ENCODE measurements at regions not wholly inside any gene's neighbourhood (a gene's known extent, or its start where the extent isn't known, plus 50 kb on each side); places are given as distances from the start of the nearest gene placed in this dataset.

GRCh38 chr5:89777758-89778157, 631.8 kb downstream of the CETN3 start:
- H3K27ac ChIP-seq (ENCODE audit: low read depth, low read length) = no peak overlapping the region
- DNase-seq (ENCODE audit: low read depth) (no peak), FAIRE-seq (no peak)
- peaks cover 2% of the 10 kb centered on the region for H3K36me3 Mint-ChIP-seq (ENCODE audit: low read depth, unreplicated experiment)
- peaks cover 4% of the 10 kb centered on the region for H3K9me3 ChIP-seq (ENCODE audit: insufficient read depth, low read depth, low read length)
- TF ChIP-seq CTCF (IDR thresholded peaks at IDR 0.05; ENCODE audit: insufficient read depth, low read depth, low read length) (no peak), EZH2 (IDR thresholded peaks at IDR 0.05; ENCODE audit: insufficient read depth, low read length) (no peak)
- H3K27me3 Mint-ChIP-seq (ENCODE audit: low read depth, unreplicated experiment) = no peaks in the 10 kb centered on the region
- H3K4me2 ChIP-seq (ENCODE audit: low read length) = no peak overlapping the region
- H3K4me1 Mint-ChIP-seq (ENCODE audit: low read depth, unreplicated experiment) = no peaks in the 10 kb centered on the region
- no peaks in the 10 kb centered on the region for H4K20me1 ChIP-seq (ENCODE audit: insufficient read depth, low read length)
- no peaks in the 10 kb centered on the region for H3K79me2 ChIP-seq (ENCODE audit: insufficient read depth, low read length)
- H3K27ac Mint-ChIP-seq (ENCODE audit: unreplicated experiment) = no peak overlapping the region
- H3K4me3 Mint-ChIP-seq (ENCODE audit: unreplicated experiment) = no peak overlapping the region
- no peaks in the 10 kb centered on the region for H3K27me3 ChIP-seq (ENCODE audit: insufficient read depth, low read length)
- H3K36me3 ChIP-seq (ENCODE audit: insufficient read depth, low read length) = no peaks in the 10 kb centered on the region
- H2AFZ ChIP-seq (ENCODE audit: low read depth, low read length) = no peak overlapping the region
- peaks cover 19% of the 10 kb centered on the region for H3K9me3 Mint-ChIP-seq (ENCODE audit: unreplicated experiment)
- H3K4me1 ChIP-seq (ENCODE audit: insufficient read depth, low read length) = no peaks in the 10 kb centered on the region
- no peak overlapping the region for H3K9ac ChIP-seq (ENCODE audit: low read length)
- H3K4me3 ChIP-seq (ENCODE audit: insufficient read depth, low read depth, low read length) = no peak overlapping the region

- peak; percentile 82 for DNase-seq (ENCODE audit: low read depth)
- Mint-ChIP-seq H3K36me3 (ENCODE audit: low read depth, unreplicated experiment) (no peaks in the 10 kb centered on the region), H3K4me1 (ENCODE audit: low read depth, unreplicated experiment) (peaks cover 6% of the 10 kb centered on the region), H3K4me3 (ENCODE audit: unreplicated experiment) (no peak overlapping the region), H3K9me3 (ENCODE audit: unreplicated experiment) (no peaks in the 10 kb centered on the region), H3K27ac (ENCODE audit: unreplicated experiment) (no peak overlapping the region), H3K27me3 (ENCODE audit: low read depth, unreplicated experiment) (no peaks in the 10 kb centered on the region)
- FAIRE-seq = no peak
- Histone ChIP-seq H3K4me2 (ENCODE audit: low read length) (no peak overlapping the region), H3K36me3 (ENCODE audit: insufficient read depth, low read length) (no peaks in the 10 kb centered on the region), H3K9me3 (ENCODE audit: insufficient read depth, low read depth, low read length) (no peaks in the 10 kb centered on the region), H2AFZ (ENCODE audit: low read depth, low read length) (no peak overlapping the region), H3K27ac (ENCODE audit: low read depth, low read length) (no peak overlapping the region), H3K27me3 (ENCODE audit: insufficient read depth, low read length) (no peaks in the 10 kb centered on the region), H3K9ac (ENCODE audit: low read length) (no peak overlapping the region), H3K4me1 (ENCODE audit: insufficient read depth, low read length) (no peaks in the 10 kb centered on the region), H3K4me3 (ENCODE audit: insufficient read depth, low read depth, low read length) (no peak overlapping the region), H4K20me1 (ENCODE audit: insufficient read depth, low read length) (no peaks in the 10 kb centered on the region), H3K79me2 (ENCODE audit: insufficient read depth, low read length) (no peaks in the 10 kb centered on the region)
- TF ChIP-seq EZH2 (IDR thresholded peaks at IDR 0.05; ENCODE audit: insufficient read depth, low read length) = no peak
- no peak for TF ChIP-seq CTCF (IDR thresholded peaks at IDR 0.05; ENCODE audit: insufficient read depth, low read depth, low read length)
These were observed 639.6 kb downstream of the CETN3 start for GRCh38 chr5:89769975-89770374.

GRCh38 chr5:89759802-89760201, 649.8 kb downstream of the CETN3 start:
- H3K4me3 ChIP-seq (ENCODE audit: insufficient read depth, low read depth, low read length) = no peak overlapping the region
- H3K4me2 ChIP-seq (ENCODE audit: low read length) = no peak overlapping the region
- no peaks in the 10 kb centered on the region for H3K9me3 ChIP-seq (ENCODE audit: insufficient read depth, low read depth, low read length)
- no peaks in the 10 kb centered on the region for H3K9me3 Mint-ChIP-seq (ENCODE audit: unreplicated experiment)
- DNase-seq (ENCODE audit: low read depth) (no peak), FAIRE-seq (no peak)
- H2AFZ ChIP-seq (ENCODE audit: low read depth, low read length) = no peak overlapping the region
- peaks cover 18% of the 10 kb centered on the region for H3K4me1 Mint-ChIP-seq (ENCODE audit: low read depth, unreplicated experiment)
- TF ChIP-seq EZH2 (IDR thresholded peaks at IDR 0.05; ENCODE audit: insufficient read depth, low read length) = no peak
- no peak for TF ChIP-seq CTCF (IDR thresholded peaks at IDR 0.05; ENCODE audit: insufficient read depth, low read depth, low read length)
- no peaks in the 10 kb centered on the region for H3K79me2 ChIP-seq (ENCODE audit: insufficient read depth, low read length)
- no peak overlapping the region for H3K4me3 Mint-ChIP-seq (ENCODE audit: unreplicated experiment)
- H4K20me1 ChIP-seq (ENCODE audit: insufficient read depth, low read length) = no peaks in the 10 kb centered on the region
- no peaks in the 10 kb centered on the region for H3K36me3 Mint-ChIP-seq (ENCODE audit: low read depth, unreplicated experiment)
- no peak overlapping the region for H3K27ac Mint-ChIP-seq (ENCODE audit: unreplicated experiment)
- no peaks in the 10 kb centered on the region for H3K4me1 ChIP-seq (ENCODE audit: insufficient read depth, low read length)
- no peak overlapping the region for H3K27ac ChIP-seq (ENCODE audit: low read depth, low read length)
- H3K27me3 ChIP-seq (ENCODE audit: insufficient read depth, low read length) = no peaks in the 10 kb centered on the region
- H3K27me3 Mint-ChIP-seq (ENCODE audit: low read depth, unreplicated experiment) = no peaks in the 10 kb centered on the region
- no peak overlapping the region for H3K9ac ChIP-seq (ENCODE audit: low read length)
- no peaks in the 10 kb centered on the region for H3K36me3 ChIP-seq (ENCODE audit: insufficient read depth, low read length)
